HEK293 (cell line): ENCODE measurements at regions not wholly inside any gene's neighbourhood (a gene's known extent, or its start where the extent isn't known, plus 50 kb on each side); places are given as distances from the start of the nearest gene placed in this dataset.

Source experiments
- CTCF ChIA-PET: fragments of 350-600 bp; formaldehyde crosslinking; extraction: SDS; loops from one replicate; lab custom pipeline; 2021; ENCODE audit warnings: antibody characterized with exemption; lab: Yijun Ruan, JAX
- POLR2A ChIA-PET: fragments of 300-600 bp; formaldehyde crosslinking; extraction: SDS; loops from one replicate; lab custom pipeline; 2020; ENCODE audit warnings: antibody characterized with exemption, inconsistent platforms; lab: Yijun Ruan, JAX
- H3K27ac ChIP-seq: fragments of 200-500 bp; sonication (Bioruptor generic); 2 replicates; pipeline ENCODE4 v1.5.1; 2014; ENCODE audit warnings: low read depth, low read length, control low read depth, inconsistent platforms; ENCODE audit errors: extremely low read depth
- H3K36me3 ChIP-seq, 2 experiments: fragments of 200-500 bp in 1 of 2; sonication (Bioruptor generic) in 1 of 2; 1 replicate in 1 of 2; 2 replicates in 1 of 2; pipeline ENCODE4 v1.5.1; 2014 to 2017; ENCODE audit warnings: inconsistent platforms in 2 of 2, low read length in 2 of 2; ENCODE audit not compliant: control insufficient read depth in 2 of 2, insufficient read depth in 1 of 2
- H3K4me1 ChIP-seq: fragments of 200-500 bp; sonication (Bioruptor generic); 2 replicates; pipeline ENCODE4 v1.5.1; 2014; ENCODE audit warnings: mild to moderate bottlenecking, low read length, inconsistent platforms; ENCODE audit not compliant: control insufficient read depth, insufficient read depth
- H3K4me3 ChIP-seq: 2 replicates; pipeline ENCODE4 v1.5.1; 2011; ENCODE audit warnings: low read depth, mild to moderate bottlenecking, control low read depth, low read length, moderate library complexity
- H3K9me3 ChIP-seq: fragments of 200-500 bp; sonication (Bioruptor generic); 2 replicates; pipeline ENCODE4 v1.5.1; 2014; ENCODE audit warnings: low read depth, low read length, inconsistent platforms; ENCODE audit not compliant: control insufficient read depth, insufficient read depth
- MEIS1 ChIP-seq: sonication (generic); formaldehyde crosslinking; IDR thresholded peaks from 2 replicates; pipeline ENCODE4 v1.8.1; 2022; ENCODE audit warnings: missing genetic modification reagents, mild to moderate bottlenecking, borderline replicate concordance
- PRDM1 ChIP-seq: fragments of 450-650 bp; formaldehyde crosslinking; IDR thresholded peaks from 2 replicates; pipeline ENCODE4; 2016; ENCODE audit warnings: missing biosample characterization, missing genetic modification characterization
- SP3 ChIP-seq: fragments of 450-650 bp; formaldehyde crosslinking; IDR thresholded peaks from 2 replicates; pipeline ENCODE4 v1.5.1; 2016; ENCODE audit warnings: missing biosample characterization, missing genetic modification characterization
- ZNF157 ChIP-seq: fragments of 450-650 bp; formaldehyde crosslinking; IDR thresholded peaks from 2 replicates; pipeline ENCODE4 v1.5.1; 2016; ENCODE audit warnings: missing biosample characterization, missing genetic modification characterization
- ZNF24 ChIP-seq: fragments of 450-650 bp; formaldehyde crosslinking; IDR thresholded peaks from 2 replicates; pipeline ENCODE4 v1.5.1; 2016; ENCODE audit warnings: missing biosample characterization, missing genetic modification characterization
- ZNF324 ChIP-seq: fragments of 450-650 bp; formaldehyde crosslinking; IDR thresholded peaks from 2 replicates; pipeline ENCODE4 v1.5.1; 2016; ENCODE audit warnings: missing biosample characterization, missing genetic modification characterization
- ZNF350 ChIP-seq: fragments of 450-650 bp; formaldehyde crosslinking; IDR thresholded peaks from 2 replicates; pipeline ENCODE4 v1.5.0; 2017; ENCODE audit warnings: missing biosample characterization, mild to moderate bottlenecking, missing genetic modification characterization
- ZNF529 ChIP-seq: fragments of 450-650 bp; formaldehyde crosslinking; IDR thresholded peaks from 2 replicates; pipeline ENCODE4 v1.5.1; 2017; ENCODE audit warnings: missing genetic modification characterization, missing biosample characterization; ENCODE audit not compliant: insufficient replicate concordance
- ZNF596 ChIP-seq: fragments of 450-650 bp; IDR thresholded peaks from 2 replicates; pipeline ENCODE4 v1.5.0; 2018; ENCODE audit warnings: missing biosample characterization, mild to moderate bottlenecking, missing genetic modification characterization, moderate library complexity
- ZNF670 ChIP-seq: fragments of 450-650 bp; formaldehyde crosslinking; IDR thresholded peaks from 2 replicates; pipeline ENCODE4 v1.5.1; 2016; ENCODE audit warnings: missing biosample characterization, missing genetic modification characterization, low read depth
- ZNF701 ChIP-seq: fragments of 450-650 bp; formaldehyde crosslinking; IDR thresholded peaks from 2 replicates; pipeline ENCODE4 v1.5.1; 2016; ENCODE audit warnings: missing biosample characterization, missing genetic modification characterization
- ZNF747 ChIP-seq: fragments of 450-650 bp; formaldehyde crosslinking; IDR thresholded peaks from 2 replicates; pipeline ENCODE4 v1.5.1; 2016; ENCODE audit warnings: missing biosample characterization, missing genetic modification characterization
- ZNF777 ChIP-seq: fragments of 450-650 bp; formaldehyde crosslinking; IDR thresholded peaks from 2 replicates; pipeline ENCODE4 v1.5.1; 2017; ENCODE audit warnings: missing biosample characterization, missing genetic modification characterization, borderline replicate concordance
- TF ChIP-seq, protein P1 (sequence below): fragments of 450-650 bp; formaldehyde crosslinking; IDR thresholded peaks from 2 replicates; pipeline ENCODE4 v1.5.1; 2016; ENCODE audit warnings: missing biosample characterization, missing genetic modification characterization
- TF ChIP-seq, protein P2 (sequence below): fragments of 450-650 bp; formaldehyde crosslinking; IDR thresholded peaks from 2 replicates; pipeline ENCODE4 v1.5.1; 2016; ENCODE audit warnings: missing biosample characterization, missing genetic modification characterization
- TF ChIP-seq, protein P3 (sequence below): fragments of 450-650 bp; formaldehyde crosslinking; IDR thresholded peaks from 2 replicates; pipeline ENCODE4 v1.5.1; 2016; ENCODE audit warnings: missing biosample characterization, missing genetic modification characterization
- TF ChIP-seq, protein P4 (sequence below): fragments of 450-650 bp; formaldehyde crosslinking; IDR thresholded peaks from 2 replicates; pipeline ENCODE4 v1.5.1; 2017; ENCODE audit warnings: missing biosample characterization, missing genetic modification characterization
- TF ChIP-seq, protein P5 (sequence below): fragments of 450-650 bp; formaldehyde crosslinking; IDR thresholded peaks from 2 replicates; pipeline ENCODE4 v1.5.1; 2016; ENCODE audit warnings: missing biosample characterization, missing genetic modification characterization
- TF ChIP-seq, protein P6 (sequence below): fragments of 450-650 bp; IDR thresholded peaks from 2 replicates; pipeline ENCODE4 v1.5.1; 2018; ENCODE audit warnings: missing biosample characterization, missing genetic modification characterization

DNA sequence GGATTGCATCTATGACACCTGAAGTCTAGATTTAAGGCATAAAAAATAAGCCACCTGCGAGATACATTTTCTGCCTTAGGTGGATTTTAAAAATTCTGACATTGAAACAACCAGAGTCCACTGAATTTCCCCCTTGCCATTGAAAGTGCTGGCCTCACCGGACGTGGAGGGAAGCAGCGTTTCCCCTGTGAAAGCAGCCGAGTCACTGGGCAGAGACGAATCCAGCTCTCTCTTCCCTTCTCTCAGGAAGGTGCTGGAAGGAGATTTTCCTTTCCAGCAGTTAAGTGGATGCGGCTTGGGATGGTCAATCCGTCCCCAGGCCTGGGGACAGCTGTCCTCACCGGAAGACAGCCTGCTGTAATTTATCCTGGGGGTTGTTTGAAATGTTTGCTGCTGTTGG is 270.9 kb upstream of the FOXF1 start:
- Histone ChIP-seq H3K4me1 (no peaks in the 10 kb centered on the region), H3K4me3 (no peak overlapping the region), H3K9me3 (no peaks in the 10 kb centered on the region), H3K27ac (no peak overlapping the region), H3K36me3 (no peaks in the 10 kb centered on the region)
- TF ChIP-seq ZNF324 (tag by site-specific recombination) (no peak), ZNF24 (tag by site-specific recombination) (no peak), ZNF350 (tag by site-specific recombination) (no peak), ZNF747 (no peak), PRDM1 (tag by site-specific recombination) (no peak), ZNF596 (tag by site-specific recombination) (no peak), SP3 (tag by site-specific recombination) (no peak), ZNF529 (tag by site-specific recombination) (no peak), ZNF157 (tag by site-specific recombination) (no peak), ZNF701 (tag by site-specific recombination) (no peak), ZNF777 (tag by site-specific recombination) (no peak), ZNF670 (tag by site-specific recombination) (no peak), MEIS1 (no peak)
- TF ChIP-seq, protein P1, sequence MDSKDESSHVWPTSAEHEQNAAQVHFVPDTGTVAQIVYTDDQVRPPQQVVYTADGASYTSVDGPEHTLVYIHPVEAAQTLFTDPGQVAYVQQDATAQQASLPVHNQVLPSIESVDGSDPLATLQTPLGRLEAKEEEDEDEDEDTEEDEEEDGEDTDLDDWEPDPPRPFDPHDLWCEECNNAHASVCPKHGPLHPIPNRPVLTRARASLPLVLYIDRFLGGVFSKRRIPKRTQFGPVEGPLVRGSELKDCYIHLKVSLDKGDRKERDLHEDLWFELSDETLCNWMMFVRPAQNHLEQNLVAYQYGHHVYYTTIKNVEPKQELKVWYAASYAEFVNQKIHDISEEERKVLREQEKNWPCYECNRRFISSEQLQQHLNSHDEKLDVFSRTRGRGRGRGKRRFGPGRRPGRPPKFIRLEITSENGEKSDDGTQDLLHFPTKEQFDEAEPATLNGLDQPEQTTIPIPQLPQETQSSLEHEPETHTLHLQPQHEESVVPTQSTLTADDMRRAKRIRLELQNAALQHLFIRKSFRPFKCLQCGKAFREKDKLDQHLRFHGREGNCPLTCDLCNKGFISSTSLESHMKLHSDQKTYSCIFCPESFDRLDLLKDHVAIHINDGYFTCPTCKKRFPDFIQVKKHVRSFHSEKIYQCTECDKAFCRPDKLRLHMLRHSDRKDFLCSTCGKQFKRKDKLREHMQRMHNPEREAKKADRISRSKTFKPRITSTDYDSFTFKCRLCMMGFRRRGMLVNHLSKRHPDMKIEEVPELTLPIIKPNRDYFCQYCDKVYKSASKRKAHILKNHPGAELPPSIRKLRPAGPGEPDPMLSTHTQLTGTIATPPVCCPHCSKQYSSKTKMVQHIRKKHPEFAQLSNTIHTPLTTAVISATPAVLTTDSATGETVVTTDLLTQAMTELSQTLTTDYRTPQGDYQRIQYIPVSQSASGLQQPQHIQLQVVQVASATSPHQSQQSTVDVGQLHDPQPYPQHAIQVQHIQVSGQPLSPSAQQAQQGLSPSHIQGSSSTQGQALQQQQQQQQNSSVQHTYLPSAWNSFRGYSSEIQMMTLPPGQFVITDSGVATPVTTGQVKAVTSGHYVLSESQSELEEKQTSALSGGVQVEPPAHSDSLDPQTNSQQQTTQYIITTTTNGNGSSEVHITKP: no peak
- TF ChIP-seq, protein P2, sequence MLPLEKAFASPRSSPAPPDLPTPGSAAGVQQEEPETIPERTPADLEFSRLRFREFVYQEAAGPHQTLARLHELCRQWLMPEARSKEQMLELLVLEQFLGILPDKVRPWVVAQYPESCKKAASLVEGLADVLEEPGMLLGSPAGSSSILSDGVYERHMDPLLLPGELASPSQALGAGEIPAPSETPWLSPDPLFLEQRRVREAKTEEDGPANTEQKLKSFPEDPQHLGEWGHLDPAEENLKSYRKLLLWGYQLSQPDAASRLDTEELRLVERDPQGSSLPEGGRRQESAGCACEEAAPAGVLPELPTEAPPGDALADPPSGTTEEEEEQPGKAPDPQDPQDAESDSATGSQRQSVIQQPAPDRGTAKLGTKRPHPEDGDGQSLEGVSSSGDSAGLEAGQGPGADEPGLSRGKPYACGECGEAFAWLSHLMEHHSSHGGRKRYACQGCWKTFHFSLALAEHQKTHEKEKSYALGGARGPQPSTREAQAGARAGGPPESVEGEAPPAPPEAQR (tag by site-specific recombination): no peak
- TF ChIP-seq, protein P3, sequence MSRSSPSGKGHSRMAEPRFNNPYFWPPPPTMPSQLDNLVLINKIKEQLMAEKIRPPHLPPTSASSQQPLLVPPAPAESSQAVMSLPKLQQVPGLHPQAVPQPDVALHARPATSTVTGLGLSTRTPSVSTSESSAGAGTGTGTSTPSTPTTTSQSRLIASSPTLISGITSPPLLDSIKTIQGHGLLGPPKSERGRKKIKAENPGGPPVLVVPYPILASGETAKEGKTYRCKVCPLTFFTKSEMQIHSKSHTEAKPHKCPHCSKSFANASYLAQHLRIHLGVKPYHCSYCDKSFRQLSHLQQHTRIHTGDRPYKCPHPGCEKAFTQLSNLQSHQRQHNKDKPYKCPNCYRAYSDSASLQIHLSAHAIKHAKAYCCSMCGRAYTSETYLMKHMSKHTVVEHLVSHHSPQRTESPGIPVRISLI (tag by site-specific recombination): no peak
- TF ChIP-seq, protein P4, sequence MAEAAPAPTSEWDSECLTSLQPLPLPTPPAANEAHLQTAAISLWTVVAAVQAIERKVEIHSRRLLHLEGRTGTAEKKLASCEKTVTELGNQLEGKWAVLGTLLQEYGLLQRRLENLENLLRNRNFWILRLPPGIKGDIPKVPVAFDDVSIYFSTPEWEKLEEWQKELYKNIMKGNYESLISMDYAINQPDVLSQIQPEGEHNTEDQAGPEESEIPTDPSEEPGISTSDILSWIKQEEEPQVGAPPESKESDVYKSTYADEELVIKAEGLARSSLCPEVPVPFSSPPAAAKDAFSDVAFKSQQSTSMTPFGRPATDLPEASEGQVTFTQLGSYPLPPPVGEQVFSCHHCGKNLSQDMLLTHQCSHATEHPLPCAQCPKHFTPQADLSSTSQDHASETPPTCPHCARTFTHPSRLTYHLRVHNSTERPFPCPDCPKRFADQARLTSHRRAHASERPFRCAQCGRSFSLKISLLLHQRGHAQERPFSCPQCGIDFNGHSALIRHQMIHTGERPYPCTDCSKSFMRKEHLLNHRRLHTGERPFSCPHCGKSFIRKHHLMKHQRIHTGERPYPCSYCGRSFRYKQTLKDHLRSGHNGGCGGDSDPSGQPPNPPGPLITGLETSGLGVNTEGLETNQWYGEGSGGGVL: no peak
- TF ChIP-seq, protein P5, sequence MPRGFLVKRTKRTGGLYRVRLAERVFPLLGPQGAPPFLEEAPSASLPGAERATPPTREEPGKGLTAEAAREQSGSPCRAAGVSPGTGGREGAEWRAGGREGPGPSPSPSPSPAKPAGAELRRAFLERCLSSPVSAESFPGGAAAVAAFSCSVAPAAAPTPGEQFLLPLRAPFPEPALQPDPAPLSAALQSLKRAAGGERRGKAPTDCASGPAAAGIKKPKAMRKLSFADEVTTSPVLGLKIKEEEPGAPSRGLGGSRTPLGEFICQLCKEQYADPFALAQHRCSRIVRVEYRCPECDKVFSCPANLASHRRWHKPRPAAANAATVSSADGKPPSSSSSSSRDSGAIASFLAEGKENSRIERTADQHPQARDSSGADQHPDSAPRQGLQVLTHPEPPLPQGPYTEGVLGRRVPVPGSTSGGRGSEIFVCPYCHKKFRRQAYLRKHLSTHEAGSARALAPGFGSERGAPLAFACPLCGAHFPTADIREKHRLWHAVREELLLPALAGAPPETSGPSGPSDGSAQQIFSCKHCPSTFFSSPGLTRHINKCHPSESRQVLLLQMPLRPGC (tag by site-specific recombination): no peak
- TF ChIP-seq, protein P6, sequence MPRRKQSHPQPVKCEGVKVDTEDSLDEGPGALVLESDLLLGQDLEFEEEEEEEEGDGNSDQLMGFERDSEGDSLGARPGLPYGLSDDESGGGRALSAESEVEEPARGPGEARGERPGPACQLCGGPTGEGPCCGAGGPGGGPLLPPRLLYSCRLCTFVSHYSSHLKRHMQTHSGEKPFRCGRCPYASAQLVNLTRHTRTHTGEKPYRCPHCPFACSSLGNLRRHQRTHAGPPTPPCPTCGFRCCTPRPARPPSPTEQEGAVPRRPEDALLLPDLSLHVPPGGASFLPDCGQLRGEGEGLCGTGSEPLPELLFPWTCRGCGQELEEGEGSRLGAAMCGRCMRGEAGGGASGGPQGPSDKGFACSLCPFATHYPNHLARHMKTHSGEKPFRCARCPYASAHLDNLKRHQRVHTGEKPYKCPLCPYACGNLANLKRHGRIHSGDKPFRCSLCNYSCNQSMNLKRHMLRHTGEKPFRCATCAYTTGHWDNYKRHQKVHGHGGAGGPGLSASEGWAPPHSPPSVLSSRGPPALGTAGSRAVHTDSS: no peak
- ChIA-PET CTCF (interaction anchor here (0.7 to 1.0 kb wide), 3 partner anchors 14 to 240 kb away, joined by 3 to 6 read pairs (median 5); no protein-coding TSS in a partner anchor), POLR2A (no interaction called here)
